Epithelial cell of proximal tubule (primary cell): ENCODE measurements at regions not wholly inside any gene's neighbourhood (a gene's known extent, or its start where the extent isn't known, plus 50 kb on each side); places are given as distances from the start of the nearest gene placed in this dataset.
A peak's percentile ranks its signal among the peaks of the same experiment; 100 is the strongest.

ENCODE experiments used
- DNase-seq: peaks from one replicate; pipeline ENCODE4 v3.0.0-alpha.2; 2011; ENCODE audit warnings: low read depth
- H3K4me3 ChIP-seq: 2 replicates; pipeline ENCODE4 v1.5.1; 2011; ENCODE audit warnings: low read depth, mild to moderate bottlenecking, low read length
- TF ChIP-seq, protein P1 (sequence below): conservative IDR thresholded peaks from 2 replicates; pipeline ENCODE4 v1.5.1; 2012; ENCODE audit warnings: low read depth, mild to moderate bottlenecking, low read length

DNA sequence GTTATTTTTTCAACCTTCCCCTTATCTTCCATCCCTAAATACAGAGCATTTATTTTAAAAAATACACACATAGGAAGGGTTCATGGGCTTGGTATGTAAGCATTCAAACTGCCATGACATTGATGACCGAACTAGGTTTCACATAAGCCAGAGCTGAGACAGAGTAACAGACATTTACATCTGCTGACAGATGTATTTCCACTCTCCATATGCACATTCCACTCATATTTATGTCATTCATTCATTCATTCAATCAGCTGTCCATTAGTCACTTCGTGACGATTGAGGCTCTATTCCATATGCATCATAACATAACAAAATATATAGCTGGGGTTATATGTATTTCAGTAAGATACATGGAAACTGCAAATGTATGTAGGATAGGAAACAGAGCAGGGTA is 145.5 kb upstream of the OTX2 start:
- no peak for DNase-seq
- TF ChIP-seq, protein P1, sequence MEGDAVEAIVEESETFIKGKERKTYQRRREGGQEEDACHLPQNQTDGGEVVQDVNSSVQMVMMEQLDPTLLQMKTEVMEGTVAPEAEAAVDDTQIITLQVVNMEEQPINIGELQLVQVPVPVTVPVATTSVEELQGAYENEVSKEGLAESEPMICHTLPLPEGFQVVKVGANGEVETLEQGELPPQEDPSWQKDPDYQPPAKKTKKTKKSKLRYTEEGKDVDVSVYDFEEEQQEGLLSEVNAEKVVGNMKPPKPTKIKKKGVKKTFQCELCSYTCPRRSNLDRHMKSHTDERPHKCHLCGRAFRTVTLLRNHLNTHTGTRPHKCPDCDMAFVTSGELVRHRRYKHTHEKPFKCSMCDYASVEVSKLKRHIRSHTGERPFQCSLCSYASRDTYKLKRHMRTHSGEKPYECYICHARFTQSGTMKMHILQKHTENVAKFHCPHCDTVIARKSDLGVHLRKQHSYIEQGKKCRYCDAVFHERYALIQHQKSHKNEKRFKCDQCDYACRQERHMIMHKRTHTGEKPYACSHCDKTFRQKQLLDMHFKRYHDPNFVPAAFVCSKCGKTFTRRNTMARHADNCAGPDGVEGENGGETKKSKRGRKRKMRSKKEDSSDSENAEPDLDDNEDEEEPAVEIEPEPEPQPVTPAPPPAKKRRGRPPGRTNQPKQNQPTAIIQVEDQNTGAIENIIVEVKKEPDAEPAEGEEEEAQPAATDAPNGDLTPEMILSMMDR: no peak

DNA sequence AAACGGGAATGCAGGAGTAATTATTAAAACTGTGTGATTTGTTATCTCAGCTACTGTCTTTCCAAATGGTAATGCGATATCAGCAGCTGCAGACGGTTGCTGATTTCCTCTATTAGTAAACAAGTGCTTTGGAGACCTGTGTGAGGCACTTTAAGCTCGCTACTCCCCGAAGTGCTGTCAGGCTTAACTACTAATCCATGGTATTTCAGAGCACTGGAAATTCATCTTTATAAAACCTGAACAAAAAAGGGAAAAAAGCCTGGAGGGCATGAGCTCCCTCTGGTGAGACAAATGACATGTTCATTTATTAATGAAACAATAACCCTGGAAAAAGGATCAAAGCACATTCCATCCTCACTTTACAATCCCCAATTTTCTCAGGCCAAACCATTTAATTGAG is 143.6 kb upstream of the OTX2 start:
- no peak for DNase-seq
- TF ChIP-seq, protein P1: no peak

More for the DNA sequence above, 145.5 kb upstream of the OTX2 start:
- H3K4me3 ChIP-seq: no peak overlapping the region

DNA sequence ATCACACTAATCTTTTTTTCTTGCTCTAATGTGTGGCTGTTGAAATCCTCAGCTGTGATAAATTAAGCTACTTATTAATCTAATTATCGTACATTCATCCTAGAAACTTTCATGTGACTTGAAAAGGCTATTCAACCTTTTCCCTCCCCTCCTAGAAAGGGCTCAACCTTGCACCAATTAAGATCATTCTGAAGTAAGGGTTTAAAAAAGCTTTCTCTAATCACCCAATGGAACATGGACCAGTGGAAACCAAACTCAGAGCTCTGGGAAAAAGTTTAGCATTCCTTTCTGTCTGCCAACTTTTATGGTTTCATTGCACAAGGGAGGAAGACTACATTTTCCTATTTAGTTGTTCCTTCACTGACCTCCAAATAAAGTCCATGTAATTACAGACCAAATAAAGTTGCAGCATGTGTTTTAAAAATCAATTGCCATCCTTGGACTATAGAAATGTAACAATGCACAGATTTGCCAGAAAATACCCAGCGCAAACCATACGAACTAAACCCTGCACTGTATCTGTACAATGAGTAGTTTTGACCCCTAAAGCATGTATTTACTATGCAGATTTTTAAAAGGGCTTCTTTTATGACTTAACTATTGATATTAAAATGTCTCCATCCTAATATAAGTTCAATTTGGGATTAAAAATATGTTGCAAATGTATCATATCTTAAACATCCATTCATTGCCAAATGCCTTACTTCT is 142.6 kb upstream of the OTX2 start:
- TF ChIP-seq, protein P1: no peak
- DNase-seq: peak; percentile 22
- H3K4me3 ChIP-seq: no peak overlapping the region

More for the DNA sequence above, 143.6 kb upstream of the OTX2 start:
- no peak overlapping the region for H3K4me3 ChIP-seq

DNA sequence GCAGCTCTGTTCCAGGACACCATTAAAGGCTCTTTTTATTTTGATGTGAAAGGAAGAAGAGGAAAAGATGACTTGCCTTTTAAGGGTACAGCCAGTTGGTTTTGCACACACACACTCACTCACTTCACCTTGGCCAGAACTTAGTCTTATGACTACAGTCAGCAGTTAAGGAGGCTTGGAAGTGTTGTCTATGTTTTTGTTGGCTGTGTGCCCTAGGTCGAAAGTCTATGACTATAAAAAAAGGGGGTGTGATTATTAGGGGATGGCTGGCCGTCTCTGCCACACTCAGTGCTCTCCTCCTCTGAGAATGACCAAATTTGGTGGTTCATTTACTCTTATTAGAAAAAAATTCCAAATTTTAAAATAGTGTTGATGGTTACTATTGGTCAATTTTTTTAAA is 139.5 kb upstream of the OTX2 start:
- TF ChIP-seq, protein P1: no peak
- peak; percentile 36 for DNase-seq
- H3K4me3 ChIP-seq: no peak overlapping the region

DNA sequence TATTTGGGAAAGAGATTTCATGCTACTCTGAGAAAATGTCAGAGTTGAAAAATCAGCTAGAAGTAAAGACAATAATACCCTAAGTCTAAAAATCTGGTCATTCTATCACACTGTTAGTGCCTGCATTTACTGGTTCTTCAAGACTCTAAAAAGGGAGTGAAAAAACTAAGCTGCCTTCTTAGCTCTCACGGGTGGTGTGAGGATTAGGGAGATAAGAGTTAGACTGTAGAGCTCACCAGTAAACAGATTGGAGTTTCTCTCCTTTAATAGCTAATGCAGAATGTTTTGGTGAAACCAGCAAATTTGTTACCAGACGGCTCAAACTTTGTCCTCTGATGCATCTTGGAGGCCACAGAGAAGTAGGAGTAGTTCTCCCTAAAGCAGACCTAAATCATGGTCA is 135.0 kb upstream of the OTX2 start:
- TF ChIP-seq, protein P1: no peak
- H3K4me3 ChIP-seq: no peak overlapping the region
- no peak for DNase-seq

DNA sequence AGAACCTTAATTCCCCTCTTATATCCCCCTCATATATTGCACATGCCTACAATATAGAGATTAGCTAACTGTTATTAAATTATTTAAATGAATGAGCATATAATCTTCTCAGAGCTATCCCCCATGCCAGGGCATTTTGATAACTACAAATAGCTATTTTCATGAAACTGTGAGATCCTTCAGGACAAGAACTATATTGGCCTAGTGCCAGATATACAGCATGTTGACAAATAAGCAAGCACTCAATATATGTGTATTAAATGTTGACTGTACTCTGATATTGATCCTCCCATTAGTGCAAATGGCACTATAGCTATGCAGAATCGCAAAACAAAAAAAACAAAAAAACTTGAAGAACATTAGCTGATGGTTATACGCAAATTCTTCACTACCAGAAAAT is 134.1 kb upstream of the OTX2 start:
- DNase-seq: no peak
- no peak overlapping the region for H3K4me3 ChIP-seq
- TF ChIP-seq, protein P1: no peak

DNA sequence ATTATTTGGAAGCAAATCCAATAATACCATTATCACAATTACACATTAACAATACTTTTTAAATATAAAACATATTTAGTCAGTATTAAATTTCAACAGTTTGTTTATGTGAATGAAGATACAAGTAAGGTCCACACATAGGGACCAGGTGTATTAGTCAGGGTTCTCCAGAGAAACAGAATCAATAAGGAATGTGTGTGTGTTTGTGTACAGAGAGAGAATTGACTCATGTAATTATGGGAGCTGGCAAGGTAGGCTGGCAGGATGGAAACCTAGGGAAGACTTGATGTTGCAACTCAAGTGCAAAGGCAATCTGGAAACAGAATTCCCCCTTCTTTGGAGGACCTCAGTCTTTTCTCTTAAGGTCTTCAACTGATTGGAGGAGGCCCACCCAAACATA is 123.2 kb upstream of the OTX2 start:
- DNase-seq: no peak
- TF ChIP-seq, protein P1: no peak
- no peak overlapping the region for H3K4me3 ChIP-seq
